Lung (tissue), 11 donors: ENCODE measurements at regions not wholly inside any gene's neighbourhood (a gene's known extent, or its start where the extent isn't known, plus 50 kb on each side); places are given as distances from the start of the nearest gene placed in this dataset.

Source experiments
- ATAC-seq: fragments of 200-7000 bp; cut with Tn5 transposase; one replicate; pipeline ENCODE4 v1.9.1; 2020; ENCODE audit warnings: moderate number of reproducible peaks; ENCODE audit not compliant: insufficient read depth, low FRiP score
- DNase-seq, 3 donors: peaks; one replicate each; pipeline ENCODE4 v3.0.0-alpha.2; 2013 to 2017
- H3K27ac ChIP-seq, 2 donors: one replicate each; pipeline ENCODE4 v1.5.1; 2013; ENCODE audit warnings: mild to moderate bottlenecking in 2 of 2, moderate library complexity in 2 of 2, control low read depth in 1 of 2, inconsistent platforms in 1 of 2, low read depth in 1 of 2, low read length in 1 of 2
- H3K27me3 ChIP-seq, 3 donors: one replicate each; pipeline ENCODE4 v1.5.1; 2013; ENCODE audit warnings: low read length in 2 of 3; ENCODE audit not compliant: control insufficient read depth in 3 of 3, insufficient read depth in 3 of 3
- H3K36me3 ChIP-seq, 4 donors: one replicate each; pipeline ENCODE4 v1.5.1; 2013; ENCODE audit warnings: low read length in 4 of 4, mild to moderate bottlenecking in 1 of 4, moderate library complexity in 1 of 4; ENCODE audit not compliant: control insufficient read depth in 4 of 4, insufficient read depth in 4 of 4
- H3K4me1 ChIP-seq, 5 donors: one replicate each; pipeline ENCODE4 v1.5.1; 2013; ENCODE audit warnings: low read length in 5 of 5, mild to moderate bottlenecking in 2 of 5, moderate library complexity in 1 of 5; ENCODE audit not compliant: control insufficient read depth in 5 of 5, insufficient read depth in 5 of 5
- H3K4me3 ChIP-seq: one replicate; pipeline ENCODE4 v1.5.1; 2013; ENCODE audit warnings: mild to moderate bottlenecking, control low read depth, moderate library complexity
- H3K9ac ChIP-seq, 2 donors: one replicate each; pipeline ENCODE4 v1.5.1; 2013; ENCODE audit warnings: low read length in 2 of 2, control low read depth in 1 of 2; ENCODE audit not compliant: insufficient read depth in 1 of 2
- H3K9me3 ChIP-seq, 4 donors: one replicate each; pipeline ENCODE4 v1.5.1; 2013; ENCODE audit warnings: low read length in 3 of 4, mild to moderate bottlenecking in 1 of 4, moderate library complexity in 1 of 4; ENCODE audit not compliant: control insufficient read depth in 4 of 4, insufficient read depth in 3 of 4
- WGBS, 2 donors: extraction: QIAGEN DNeasy Blood & Tissue Kit; methylation state at CpG; one replicate each; pipeline ENCODE4 v1.1.7; 2013; 5-methylcytosine and 5-hydroxymethylcytosine counted together
- TF ChIP-seq, protein P1 (sequence below): IDR thresholded peaks from 2 replicates; pipeline ENCODE4 v1.5.1; 2012; ENCODE audit warnings: mild to moderate bottlenecking; ENCODE audit errors: control extremely low read depth, extremely low read depth
- donor health status: control.
- donor health status: control.
- donor health status: Bipolar disorder and iron deficiency.
- donor health status: healthy.
- donor health status: DM: yes; HTN: yes; CAD: no.

DNA sequence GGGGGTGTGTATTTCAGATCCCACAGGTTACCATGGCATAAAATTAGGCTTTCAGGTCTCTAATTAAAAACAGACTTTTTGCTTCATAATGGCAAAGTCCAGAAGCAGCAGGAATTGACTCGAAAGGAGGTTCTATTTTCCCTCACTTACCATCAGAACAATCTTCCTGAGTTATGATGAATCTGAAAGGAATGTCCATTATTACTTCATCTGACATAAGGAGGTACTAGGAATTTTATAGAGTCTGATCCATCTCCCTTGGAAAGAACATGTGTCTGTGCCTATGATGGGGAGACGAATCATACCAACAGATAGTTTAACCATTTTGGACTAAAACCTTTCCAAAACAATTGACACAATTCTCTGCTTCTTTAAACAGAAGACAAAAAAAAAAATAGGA is 206.3 kb upstream of the FGF13 start:
- no peaks in the 10 kb centered on the region for H3K36me3 ChIP-seq
- no peak overlapping the region for H3K9ac ChIP-seq
- no peaks in the 10 kb centered on the region for H3K4me1 ChIP-seq
- DNase-seq: no peak
- no peak overlapping the region for H3K27ac ChIP-seq
- peaks cover 2 to 32% (median 25%) of the 10 kb centered on the region in 3 donors for H3K27me3 ChIP-seq
- H3K9me3 ChIP-seq: no peaks in the 10 kb centered on the region
- WGBS, 2 donors: 56 to 85% methylated on average over 2 of the region's 2 CpGs
- no peak for ATAC-seq
- TF ChIP-seq, protein P1, sequence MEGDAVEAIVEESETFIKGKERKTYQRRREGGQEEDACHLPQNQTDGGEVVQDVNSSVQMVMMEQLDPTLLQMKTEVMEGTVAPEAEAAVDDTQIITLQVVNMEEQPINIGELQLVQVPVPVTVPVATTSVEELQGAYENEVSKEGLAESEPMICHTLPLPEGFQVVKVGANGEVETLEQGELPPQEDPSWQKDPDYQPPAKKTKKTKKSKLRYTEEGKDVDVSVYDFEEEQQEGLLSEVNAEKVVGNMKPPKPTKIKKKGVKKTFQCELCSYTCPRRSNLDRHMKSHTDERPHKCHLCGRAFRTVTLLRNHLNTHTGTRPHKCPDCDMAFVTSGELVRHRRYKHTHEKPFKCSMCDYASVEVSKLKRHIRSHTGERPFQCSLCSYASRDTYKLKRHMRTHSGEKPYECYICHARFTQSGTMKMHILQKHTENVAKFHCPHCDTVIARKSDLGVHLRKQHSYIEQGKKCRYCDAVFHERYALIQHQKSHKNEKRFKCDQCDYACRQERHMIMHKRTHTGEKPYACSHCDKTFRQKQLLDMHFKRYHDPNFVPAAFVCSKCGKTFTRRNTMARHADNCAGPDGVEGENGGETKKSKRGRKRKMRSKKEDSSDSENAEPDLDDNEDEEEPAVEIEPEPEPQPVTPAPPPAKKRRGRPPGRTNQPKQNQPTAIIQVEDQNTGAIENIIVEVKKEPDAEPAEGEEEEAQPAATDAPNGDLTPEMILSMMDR: no peak
- no peak overlapping the region for H3K4me3 ChIP-seq

DNA sequence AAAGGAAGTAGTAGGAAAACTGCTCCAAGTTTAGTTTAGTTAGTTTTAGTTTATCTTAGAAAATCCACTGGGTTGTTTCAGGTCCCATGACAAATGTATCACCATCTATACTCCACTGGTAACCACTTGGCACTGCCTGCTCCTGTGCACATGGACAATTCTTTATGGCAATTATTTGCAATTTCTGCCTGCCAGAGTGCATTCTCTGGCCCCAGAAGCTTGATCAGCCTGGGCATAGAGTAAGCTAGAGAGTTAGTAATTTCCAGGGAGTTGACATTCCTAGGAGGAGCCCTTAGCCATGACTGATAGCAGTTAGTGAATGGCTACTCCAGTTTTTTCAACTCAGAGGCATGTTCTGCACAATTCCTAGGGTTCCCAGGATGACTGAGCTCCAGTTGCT is 203.2 kb upstream of the FGF13 start:
- ATAC-seq: no peak
- Histone ChIP-seq H3K27ac (no peak overlapping the region), H3K4me3 (no peak overlapping the region), H3K9me3 (no peaks in the 10 kb centered on the region), H3K36me3 (no peaks in the 10 kb centered on the region), H3K9ac (no peak overlapping the region), H3K4me1 (no peaks in the 10 kb centered on the region), H3K27me3 (peaks cover 2 to 32% (median 14%) of the 10 kb centered on the region in 3 donors)
- DNase-seq: no peak
- TF ChIP-seq, protein P1: no peak

DNA sequence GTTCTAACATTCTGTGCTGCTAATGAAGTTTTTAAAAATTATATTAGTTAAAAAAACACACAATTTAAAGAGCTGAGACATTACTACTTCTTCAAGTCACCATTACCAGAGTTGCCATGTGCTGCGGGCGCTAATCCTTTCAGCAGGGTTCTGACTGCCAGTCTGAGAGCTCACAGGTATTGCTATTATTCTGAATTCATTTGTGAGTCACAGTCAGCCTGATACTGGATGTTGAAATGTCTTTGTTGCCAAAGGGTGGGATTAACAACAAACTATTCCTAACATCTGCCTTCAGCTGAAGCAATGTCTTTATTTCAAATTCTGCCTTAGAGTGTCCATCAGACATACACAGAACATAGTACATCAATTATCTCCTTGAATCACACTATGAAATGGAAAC is 197.1 kb upstream of the FGF13 start:
- Histone ChIP-seq H3K4me1 (no peaks in the 10 kb centered on the region), H3K4me3 (no peak overlapping the region), H3K9ac (no peak overlapping the region), H3K9me3 (no peaks in the 10 kb centered on the region), H3K27ac (no peak overlapping the region), H3K27me3 (peaks cover 3 to 9% (median 6%) of the 10 kb centered on the region in 3 donors), H3K36me3 (no peaks in the 10 kb centered on the region)
- TF ChIP-seq, protein P1: no peak
- DNase-seq (no peak), ATAC-seq (no peak)
- WGBS, 2 donors: 93 to 96% methylated on average over 2 of the region's 2 CpGs
